Amygdala (tissue), 56 donors: ENCODE measurements at regions not wholly inside any gene's neighbourhood (a gene's known extent, or its start where the extent isn't known, plus 50 kb on each side); places are given as distances from the start of the nearest gene placed in this dataset.
A peak's percentile ranks its signal among the peaks of the same experiment; 100 is the strongest.

Experiments used
- DNase-seq, 56 donors: peaks; one replicate each; lab custom pipeline; 2025; lab: John Stamatoyannopoulos, UW

GRCh38 chr2:220077488-220077887 is 450.1 kb downstream of the SLC4A3 start:
- DNase-seq = peak in 1 of 56 donors; percentile 9

DNA sequence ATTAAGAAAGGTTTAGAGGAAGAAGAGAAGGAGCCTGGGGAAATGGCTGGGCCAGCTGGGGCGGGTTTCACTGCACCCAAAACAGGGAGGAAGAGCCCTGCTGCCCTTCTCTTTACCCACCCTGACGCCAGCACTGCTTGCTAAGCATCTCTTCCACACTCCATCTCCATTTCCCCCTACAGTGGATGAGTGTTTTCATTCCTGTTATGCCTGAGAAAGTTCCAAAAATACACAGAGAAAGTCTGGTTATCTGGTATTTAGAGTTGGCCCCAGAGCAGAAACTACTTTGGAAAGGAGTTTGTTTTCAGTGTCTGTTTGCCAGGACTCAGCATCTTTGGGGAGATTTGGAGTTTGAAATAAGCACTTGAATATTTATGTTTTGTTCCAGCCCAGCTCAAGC is 451.0 kb downstream of the SLC4A3 start:
- DNase-seq = no peak

GRCh38 chr2:220079595-220079994 is 452.2 kb downstream of the SLC4A3 start:
- no peak for DNase-seq

DNA sequence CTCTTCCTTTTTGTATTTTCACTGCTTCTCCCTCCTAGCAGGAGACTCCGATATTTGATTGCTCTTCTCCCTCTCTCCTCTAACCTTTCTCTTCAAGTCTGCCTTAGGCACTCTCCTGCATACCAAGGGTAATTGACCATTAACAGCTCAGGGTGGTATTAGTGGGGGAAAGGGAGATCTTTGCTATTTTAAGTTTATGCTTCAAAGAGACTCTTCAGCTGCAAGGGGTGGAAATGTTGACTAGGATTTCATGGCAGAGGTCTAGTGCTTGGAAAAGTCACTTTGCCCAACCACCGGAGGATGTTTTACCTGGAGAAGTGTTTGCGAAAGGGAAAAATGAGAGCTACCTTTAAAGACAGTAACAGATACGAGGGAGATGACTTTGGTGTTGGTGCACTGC is 453.7 kb downstream of the SLC4A3 start:
- DNase-seq = no peak

DNA sequence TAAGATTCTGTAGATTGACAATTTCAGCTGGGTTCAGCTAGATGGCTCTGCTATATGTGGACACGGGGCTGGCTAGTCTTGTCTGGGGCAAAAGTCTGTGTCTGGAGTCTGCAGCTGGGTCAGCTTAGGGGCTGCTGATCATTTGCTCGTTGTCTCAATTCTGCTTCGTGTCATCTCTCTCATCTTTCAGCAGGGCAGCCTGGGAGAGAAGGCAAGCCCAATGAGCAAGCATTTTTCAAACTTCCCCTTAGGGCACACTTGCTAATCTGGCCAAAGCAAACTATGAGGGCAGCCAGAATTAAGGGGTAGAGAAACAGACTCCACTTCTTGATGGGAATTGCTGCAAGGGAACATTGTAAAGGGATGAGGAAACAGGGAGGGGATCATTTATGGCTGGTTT is 462.6 kb downstream of the SLC4A3 start:
- no peak for DNase-seq

DNA sequence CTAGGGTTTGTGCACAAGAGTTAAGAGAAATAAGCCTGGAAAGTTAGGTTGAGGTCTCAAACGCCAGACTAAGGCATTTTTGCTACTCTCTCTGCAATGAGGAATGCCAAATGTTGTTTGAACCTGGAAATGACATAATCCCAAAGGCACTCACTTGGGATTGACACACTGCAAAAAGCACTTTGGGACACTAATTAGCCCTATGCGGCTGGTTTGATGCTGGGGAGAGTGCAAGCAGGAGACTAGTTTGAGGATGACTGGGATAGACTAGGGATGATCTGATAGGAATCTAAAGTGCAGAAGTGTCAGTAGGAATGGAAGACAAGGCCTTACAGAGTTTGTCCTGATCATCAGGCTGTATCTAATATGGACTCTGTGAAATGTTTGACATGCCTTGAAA is 469.0 kb downstream of the SLC4A3 start:
- no peak for DNase-seq

DNA sequence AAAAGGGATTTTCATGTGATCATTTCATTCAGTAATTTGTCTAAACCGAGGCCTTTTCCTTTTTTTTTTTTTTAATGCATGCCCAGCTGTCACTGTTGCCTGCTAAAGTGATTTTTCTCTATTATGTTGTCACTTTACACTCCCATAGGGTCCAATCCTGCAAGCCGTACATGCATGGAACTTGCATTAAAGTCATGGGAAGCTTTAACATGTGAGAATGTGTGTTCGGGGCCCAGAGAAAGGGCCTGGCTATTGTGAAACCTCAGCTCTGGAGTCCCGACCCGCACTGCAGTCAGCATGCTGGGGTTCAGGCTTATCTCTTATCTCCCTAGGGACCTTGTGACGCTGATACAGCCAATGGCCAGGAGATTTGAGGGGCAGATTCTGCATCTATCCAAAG is 474.6 kb downstream of the SLC4A3 start:
- DNase-seq = no peak

- DNase-seq = no peak
Measured at GRCh38 chr2:220103596-220103995, 476.2 kb downstream of the SLC4A3 start.

GRCh38 chr2:220104871-220105351 is 477.5 kb downstream of the SLC4A3 start:
- DNase-seq = no peak

- DNase-seq = no peak
Measured at GRCh38 chr2:220106065-220106464, 478.6 kb downstream of the SLC4A3 start.

- no peak for DNase-seq
Measured at GRCh38 chr2:220107380-220107791, 480.0 kb downstream of the SLC4A3 start.

DNA sequence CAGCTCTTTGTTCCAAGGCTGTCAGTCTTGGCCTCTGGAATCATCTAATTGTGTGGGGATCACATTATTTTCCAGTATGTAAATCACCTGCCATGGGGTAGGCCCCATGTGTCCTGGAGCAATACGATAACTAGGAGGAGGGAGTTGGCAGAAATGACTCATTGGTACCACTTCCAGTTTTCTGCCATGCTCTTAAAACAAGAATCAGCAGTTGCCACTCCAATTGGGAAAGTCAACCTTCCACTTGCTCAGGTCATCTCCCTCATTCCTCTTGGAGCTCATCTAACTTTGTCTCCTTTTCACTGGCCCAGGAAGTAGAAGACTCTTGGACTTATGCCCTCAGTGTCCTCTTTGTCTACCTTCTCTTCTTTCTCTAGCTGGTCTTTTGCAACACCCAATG is 487.0 kb downstream of the SLC4A3 start:
- DNase-seq = no peak

DNA sequence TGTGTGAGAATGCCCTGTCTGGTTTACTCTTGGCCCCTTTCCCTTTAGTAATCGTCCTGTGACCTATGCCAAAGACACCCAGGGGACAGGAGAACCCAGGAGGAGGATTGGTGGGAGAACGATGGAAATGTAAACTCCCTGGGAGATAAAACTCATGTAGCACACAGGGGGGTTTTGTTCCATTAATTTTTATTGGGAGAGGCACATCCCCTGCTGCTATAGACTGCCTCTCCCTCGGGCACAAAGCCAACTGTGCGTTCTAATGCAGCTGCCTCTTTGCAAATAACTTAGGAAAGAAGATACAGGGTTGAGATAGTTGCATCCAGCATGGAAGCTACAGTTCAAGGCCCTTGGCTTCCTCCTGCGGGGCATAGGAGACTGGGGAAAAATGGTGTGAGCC is 489.6 kb downstream of the SLC4A3 start:
- DNase-seq = no peak

DNA sequence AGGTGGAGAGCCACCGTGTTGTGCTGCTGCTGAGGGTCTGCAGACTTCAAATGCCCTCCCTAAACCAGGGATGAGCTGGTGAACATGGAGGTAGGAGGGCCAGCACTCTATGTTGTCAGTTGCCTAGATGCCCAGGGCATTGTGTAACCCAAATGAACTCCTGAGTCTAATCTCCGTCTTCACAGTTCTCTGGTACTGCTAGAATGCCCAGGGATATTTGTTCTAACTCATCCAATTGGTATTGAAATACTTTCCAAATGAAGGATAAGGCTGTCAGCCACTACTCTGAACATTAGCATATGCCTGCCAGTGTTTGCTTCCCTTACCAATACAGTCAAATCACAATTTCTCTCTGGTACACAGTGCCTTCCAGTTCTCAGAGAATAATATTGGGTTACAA is 492.6 kb downstream of the SLC4A3 start:
- no peak for DNase-seq

DNA sequence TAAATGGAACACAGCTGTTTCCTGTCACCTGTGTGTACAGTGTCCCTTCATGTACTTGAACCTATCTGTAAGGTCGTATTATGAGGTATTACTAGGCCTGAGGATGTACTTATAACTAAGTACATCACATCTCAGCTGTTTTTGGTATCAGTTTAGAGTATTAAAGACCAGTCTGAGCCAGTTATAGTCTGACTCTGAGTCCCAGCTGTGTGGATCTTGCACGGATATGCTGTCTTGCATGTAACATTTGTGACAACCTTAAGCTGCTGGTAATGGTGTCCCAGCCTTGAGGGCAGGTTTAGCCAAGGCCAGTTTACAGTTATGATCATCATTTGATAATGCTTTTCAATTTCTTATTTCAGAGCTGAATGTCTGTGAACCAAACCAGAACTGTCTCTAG is 496.3 kb downstream of the SLC4A3 start:
- DNase-seq = no peak

DNA sequence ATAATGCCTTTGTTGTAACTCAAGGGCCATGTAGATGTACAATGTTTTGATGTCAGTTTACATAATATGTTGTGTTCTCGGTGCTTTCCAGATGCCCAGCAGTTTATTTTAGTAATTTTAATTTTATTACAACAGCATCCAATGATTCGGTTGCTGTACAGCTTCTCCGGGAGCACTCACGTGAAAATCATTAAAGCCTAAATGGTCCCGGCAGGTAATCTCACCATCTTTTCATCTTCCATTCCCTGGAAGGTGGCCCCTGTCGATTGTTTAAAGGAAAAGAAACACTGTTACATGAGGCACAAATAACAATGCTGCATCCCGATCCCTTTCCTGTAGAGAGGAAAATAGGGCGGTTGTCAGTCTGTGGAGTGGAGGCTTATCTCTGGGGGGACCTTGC is 498.1 kb downstream of the SLC4A3 start:
- DNase-seq = no peak

GRCh38 chr2:220127311-220127710 is 499.9 kb downstream of the SLC4A3 start:
- DNase-seq = no peak

DNA sequence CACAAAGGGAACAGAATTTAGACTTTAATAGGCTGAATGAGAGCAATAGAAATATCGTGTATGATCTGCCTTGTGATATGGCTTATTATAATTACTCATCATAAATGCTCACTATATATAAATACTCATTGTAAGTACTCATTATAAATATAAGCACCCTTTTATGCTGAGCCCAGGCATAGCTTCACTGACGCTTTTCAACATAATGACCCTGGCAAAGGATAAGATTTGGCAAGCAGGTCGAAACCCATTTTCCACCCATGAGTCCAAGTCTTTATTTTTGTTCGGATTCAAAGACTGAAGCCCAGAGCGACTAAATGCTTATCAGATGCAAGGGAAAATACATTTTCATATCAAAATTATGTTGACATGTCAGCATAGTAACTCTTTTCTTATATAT is 500.4 kb downstream of the SLC4A3 start:
- no peak for DNase-seq

- DNase-seq = no peak
Measured at GRCh38 chr2:220129391-220129790, 502.0 kb downstream of the SLC4A3 start.

DNA sequence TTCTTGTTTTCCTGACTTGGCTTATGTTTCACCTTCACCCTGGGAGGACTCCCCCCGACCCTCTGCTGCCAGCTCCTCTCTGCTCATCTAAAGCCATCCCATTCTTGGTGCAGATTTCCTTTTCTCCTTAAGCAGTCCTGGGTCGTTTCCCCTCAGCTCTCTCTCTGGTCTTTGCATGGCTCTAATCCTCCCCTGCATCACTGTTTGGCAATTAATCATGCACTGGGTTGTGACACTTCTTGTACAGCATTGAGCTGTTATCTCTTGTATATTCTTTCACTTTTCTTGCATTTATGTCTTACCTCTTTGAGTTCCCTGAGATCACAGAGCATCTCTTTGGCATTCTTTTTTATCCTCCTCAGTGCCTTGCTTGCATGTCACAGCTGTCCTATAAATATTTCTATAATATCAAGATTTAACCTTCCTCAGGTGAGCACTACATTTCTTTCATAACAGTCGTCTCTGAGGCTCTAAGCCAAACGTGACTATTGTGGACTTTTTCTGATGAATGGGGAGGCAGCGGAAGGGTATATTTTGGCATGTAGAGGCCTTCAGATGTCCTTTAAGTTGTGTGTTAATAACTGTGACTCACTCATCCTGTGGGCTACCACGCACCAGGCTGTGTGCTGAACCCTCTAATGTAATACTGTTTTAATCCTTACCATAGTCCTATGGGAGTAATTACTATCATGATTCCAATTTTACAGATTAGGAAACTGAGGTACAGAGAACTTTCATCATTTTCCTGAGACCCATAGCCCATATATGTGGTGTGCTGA is 507.5 kb downstream of the SLC4A3 start:
- no peak for DNase-seq

- DNase-seq = no peak
Measured at GRCh38 chr2:220143336-220143735, 515.9 kb downstream of the SLC4A3 start.

DNA sequence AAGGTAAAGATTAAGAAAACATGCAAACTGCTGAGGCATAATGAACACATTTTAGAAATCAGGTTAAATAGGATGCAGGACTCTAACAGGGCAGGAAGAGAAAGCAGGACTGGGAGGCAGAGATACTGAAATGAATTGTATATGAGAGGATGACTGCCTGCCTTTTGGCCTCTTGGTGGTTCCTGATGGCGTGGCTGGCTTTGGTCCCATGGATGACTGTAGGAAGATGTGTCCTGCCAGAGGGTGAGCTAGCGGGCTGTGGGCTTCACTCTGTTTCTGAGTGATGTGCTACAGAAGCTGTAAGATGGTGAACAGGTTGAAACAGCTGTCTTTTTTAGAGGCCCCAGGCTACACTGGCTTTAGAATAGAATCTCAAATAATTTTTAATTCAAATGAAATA is 517.0 kb downstream of the SLC4A3 start:
- DNase-seq = no peak
